GM19372 (cell line): ENCODE measurements at regions not wholly inside any gene's neighbourhood (a gene's known extent, or its start where the extent isn't known, plus 50 kb on each side); places are given as distances from the start of the nearest gene placed in this dataset.
"Not testable (repeated sequence)": the region's sequence is repeated elsewhere in the genome, so short reads cannot be mapped to it uniquely, and the experiment has no call there.

Source experiments
- ATAC-seq: cut with Tn5 transposase; IDR thresholded peaks from one replicate; pipeline ENCODE4 v1.9.1; 2021; ENCODE audit warnings: mild to moderate bottlenecking, low read depth, moderate library complexity; ENCODE audit not compliant: unreplicated experiment

- ATAC-seq, result no peak
Observed at GRCh38 chr4:129829373-129829772, 733.4 kb downstream of the C4orf33 start.

GRCh38 chr4:129839687-129840086, 743.7 kb downstream of the C4orf33 start:
- no peak for ATAC-seq

GRCh38 chr4:129842096-129842495, 746.1 kb downstream of the C4orf33 start:
- ATAC-seq, result no peak

GRCh38 chr4:129852434-129852833, 756.5 kb downstream of the C4orf33 start:
- no peak for ATAC-seq

GRCh38 chr4:129853685-129854467, 757.9 kb downstream of the C4orf33 start:
- not testable (repeated sequence) for ATAC-seq

GRCh38 chr4:129862461-129862860, 766.5 kb downstream of the C4orf33 start:
- no peak for ATAC-seq

GRCh38 chr4:129863206-129863605, 767.3 kb downstream of the C4orf33 start:
- no peak for ATAC-seq

- ATAC-seq, result no peak
Observed at GRCh38 chr4:129883996-129884395, 788.0 kb downstream of the C4orf33 start.

GRCh38 chr4:129897111-129897510, 801.2 kb downstream of the C4orf33 start:
- no peak for ATAC-seq

- no peak for ATAC-seq
Observed at GRCh38 chr4:129899849-129900248, 803.9 kb downstream of the C4orf33 start.

GRCh38 chr4:129900430-129900953, 804.5 kb downstream of the C4orf33 start:
- ATAC-seq, result no peak

- ATAC-seq, result no peak
Observed at GRCh38 chr4:129901205-129901604, 805.3 kb downstream of the C4orf33 start.

GRCh38 chr4:129903861-129904260, 807.9 kb downstream of the C4orf33 start:
- ATAC-seq, result no peak

- ATAC-seq, result no peak
Observed at GRCh38 chr4:129905256-129905655, 809.3 kb downstream of the C4orf33 start.

GRCh38 chr4:129908117-129908516, 812.2 kb downstream of the C4orf33 start:
- ATAC-seq, result no peak

GRCh38 chr4:129916991-129917390, 821.0 kb downstream of the C4orf33 start:
- no peak for ATAC-seq

- no peak for ATAC-seq
Observed at GRCh38 chr4:129917651-129918050, 821.7 kb downstream of the C4orf33 start.

GRCh38 chr4:129926936-129927335, 831.0 kb downstream of the C4orf33 start:
- no peak for ATAC-seq

GRCh38 chr4:129929052-129929451, 833.1 kb downstream of the C4orf33 start:
- ATAC-seq, result no peak

GRCh38 chr4:129929984-129930383, 834.0 kb downstream of the C4orf33 start:
- ATAC-seq, result no peak

GRCh38 chr4:129950217-129950616, 854.3 kb downstream of the C4orf33 start:
- ATAC-seq, result no peak

GRCh38 chr4:129966175-129966574, 870.2 kb downstream of the C4orf33 start:
- no peak for ATAC-seq
